IMR-90 (cell line): ENCODE measurements at regions not wholly inside any gene's neighbourhood (a gene's known extent, or its start where the extent isn't known, plus 50 kb on each side); places are given as distances from the start of the nearest gene placed in this dataset.

ENCODE experiments used
- POLR2A ChIP-seq: IDR thresholded peaks from 2 replicates; pipeline ENCODE4 v1.6.1; 2012; ENCODE audit warnings: mild to moderate bottlenecking, low read depth, low read length
- USF2 ChIP-seq: fragments of 150-350 bp; IDR thresholded peaks from 2 replicates; pipeline ENCODE4 v1.6.1; 2017; ENCODE audit warnings: mild to moderate bottlenecking, antibody characterized with exemption, low read length, low read depth
- TF ChIP-seq, protein P1 (sequence below): conservative IDR thresholded peaks from 2 replicates; pipeline ENCODE4 v1.5.1; 2012; ENCODE audit warnings: mild to moderate bottlenecking, low read depth, low read length, improper control_type of control experiment

DNA sequence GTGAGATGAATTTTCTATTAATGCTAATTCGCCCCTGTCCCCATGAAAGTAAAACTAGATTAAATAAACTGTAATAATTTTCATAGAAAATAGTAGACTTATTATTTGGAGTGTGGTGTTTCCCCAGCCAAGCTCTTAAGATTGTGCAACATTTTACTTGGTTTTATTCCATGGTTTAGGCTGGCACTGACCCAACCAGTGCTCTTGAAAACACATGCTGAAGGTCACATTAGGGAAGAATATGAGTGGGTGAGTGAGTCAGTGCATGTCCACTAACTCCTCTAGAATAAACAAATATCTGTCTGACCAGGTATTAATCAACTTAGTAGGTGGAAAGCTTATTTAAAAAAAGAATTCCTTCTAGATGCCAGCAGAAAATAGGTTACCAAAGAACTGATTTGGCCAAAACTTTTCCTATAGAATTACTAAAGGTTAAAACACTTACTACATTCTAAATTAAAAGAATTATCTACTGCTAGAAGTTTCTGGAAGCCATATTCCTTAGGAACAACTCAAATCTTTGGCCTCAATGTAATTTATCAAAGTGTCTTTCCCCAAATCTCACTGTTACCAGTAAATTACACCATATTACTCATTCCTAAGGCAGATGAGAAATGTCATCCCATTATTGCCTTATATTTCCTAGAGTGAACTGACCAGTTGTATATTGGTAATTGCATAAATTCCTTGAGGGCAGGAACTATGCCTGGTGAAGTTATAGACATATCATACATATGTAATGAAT is 89.7 kb upstream of the RGS1 start:
- TF ChIP-seq, protein P1, sequence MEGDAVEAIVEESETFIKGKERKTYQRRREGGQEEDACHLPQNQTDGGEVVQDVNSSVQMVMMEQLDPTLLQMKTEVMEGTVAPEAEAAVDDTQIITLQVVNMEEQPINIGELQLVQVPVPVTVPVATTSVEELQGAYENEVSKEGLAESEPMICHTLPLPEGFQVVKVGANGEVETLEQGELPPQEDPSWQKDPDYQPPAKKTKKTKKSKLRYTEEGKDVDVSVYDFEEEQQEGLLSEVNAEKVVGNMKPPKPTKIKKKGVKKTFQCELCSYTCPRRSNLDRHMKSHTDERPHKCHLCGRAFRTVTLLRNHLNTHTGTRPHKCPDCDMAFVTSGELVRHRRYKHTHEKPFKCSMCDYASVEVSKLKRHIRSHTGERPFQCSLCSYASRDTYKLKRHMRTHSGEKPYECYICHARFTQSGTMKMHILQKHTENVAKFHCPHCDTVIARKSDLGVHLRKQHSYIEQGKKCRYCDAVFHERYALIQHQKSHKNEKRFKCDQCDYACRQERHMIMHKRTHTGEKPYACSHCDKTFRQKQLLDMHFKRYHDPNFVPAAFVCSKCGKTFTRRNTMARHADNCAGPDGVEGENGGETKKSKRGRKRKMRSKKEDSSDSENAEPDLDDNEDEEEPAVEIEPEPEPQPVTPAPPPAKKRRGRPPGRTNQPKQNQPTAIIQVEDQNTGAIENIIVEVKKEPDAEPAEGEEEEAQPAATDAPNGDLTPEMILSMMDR, result no peak
- TF ChIP-seq POLR2A (no peak), USF2 (no peak)
